OCI-LY3 (cell line): ENCODE measurements at regions not wholly inside any gene's neighbourhood (a gene's known extent, or its start where the extent isn't known, plus 50 kb on each side); places are given as distances from the start of the nearest gene placed in this dataset.

ENCODE experiments used
- EZH2phosphoT487 ChIP-seq: fragments of 200-600 bp; shearing (Covaris generic); IDR thresholded peaks from 2 replicates; pipeline ENCODE4 v1.6.1; 2018; ENCODE audit warnings: antibody characterized with exemption, mixed run types, low read depth
- TF ChIP-seq, protein P1 (sequence below): fragments of 200-600, 300-600 bp; sonication (generic); IDR thresholded peaks from 2 replicates; pipeline ENCODE4 v1.5.1; 2014; ENCODE audit warnings: antibody characterized with exemption, low read length, low read depth

DNA sequence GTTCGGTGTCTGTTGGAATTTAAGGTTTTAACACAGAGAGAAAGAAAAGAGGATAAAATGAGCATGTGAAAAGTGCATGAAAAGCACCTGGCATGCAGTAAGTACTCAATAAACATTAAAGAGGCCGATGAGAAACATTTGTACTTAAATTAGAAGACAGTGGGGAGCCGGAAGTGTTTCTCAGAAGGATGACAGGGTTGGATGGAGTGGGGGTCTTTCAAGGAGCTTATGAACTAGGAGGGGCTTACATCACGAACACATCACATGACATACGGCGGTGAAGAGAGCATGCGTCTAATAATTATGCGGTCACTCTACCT, 83.8 kb upstream of the FZD7 start:
- TF ChIP-seq, protein P1, sequence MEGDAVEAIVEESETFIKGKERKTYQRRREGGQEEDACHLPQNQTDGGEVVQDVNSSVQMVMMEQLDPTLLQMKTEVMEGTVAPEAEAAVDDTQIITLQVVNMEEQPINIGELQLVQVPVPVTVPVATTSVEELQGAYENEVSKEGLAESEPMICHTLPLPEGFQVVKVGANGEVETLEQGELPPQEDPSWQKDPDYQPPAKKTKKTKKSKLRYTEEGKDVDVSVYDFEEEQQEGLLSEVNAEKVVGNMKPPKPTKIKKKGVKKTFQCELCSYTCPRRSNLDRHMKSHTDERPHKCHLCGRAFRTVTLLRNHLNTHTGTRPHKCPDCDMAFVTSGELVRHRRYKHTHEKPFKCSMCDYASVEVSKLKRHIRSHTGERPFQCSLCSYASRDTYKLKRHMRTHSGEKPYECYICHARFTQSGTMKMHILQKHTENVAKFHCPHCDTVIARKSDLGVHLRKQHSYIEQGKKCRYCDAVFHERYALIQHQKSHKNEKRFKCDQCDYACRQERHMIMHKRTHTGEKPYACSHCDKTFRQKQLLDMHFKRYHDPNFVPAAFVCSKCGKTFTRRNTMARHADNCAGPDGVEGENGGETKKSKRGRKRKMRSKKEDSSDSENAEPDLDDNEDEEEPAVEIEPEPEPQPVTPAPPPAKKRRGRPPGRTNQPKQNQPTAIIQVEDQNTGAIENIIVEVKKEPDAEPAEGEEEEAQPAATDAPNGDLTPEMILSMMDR, result no peak
- no peak for TF ChIP-seq EZH2phosphoT487
